Spleen (tissue), 11 donors: ENCODE measurements at regions not wholly inside any gene's neighbourhood (a gene's known extent, or its start where the extent isn't known, plus 50 kb on each side); places are given as distances from the start of the nearest gene placed in this dataset.

Source experiments
- DNase-seq: peaks from one replicate; pipeline ENCODE4 v3.0.0-alpha.2; 2020
- H3K27ac ChIP-seq, 8 donors: fragments of 200-600 bp; sonication (generic) in 7 of 8; 1 replicate in 4 of 8; 2 replicates in 4 of 8; pipeline versions ENCODE4 v1.5.0 to v1.8.0; 2016 to 2021; ENCODE audit warnings: inconsistent platforms in 4 of 8, mild to moderate bottlenecking in 4 of 8, moderate library complexity in 1 of 8
- H3K27me3 ChIP-seq, 7 donors: fragments of 200-600 bp; sonication (generic) in 6 of 7; replicated peaks in 1 of 7; 1 replicate in 4 of 7; 2 replicates in 3 of 7; pipeline versions ENCODE4 v1.5.0 to v1.8.0; 2016 to 2021; ENCODE audit warnings: inconsistent platforms in 3 of 7, mild to moderate bottlenecking in 1 of 7
- H3K36me3 ChIP-seq, 6 donors: fragments of 200-600 bp; sonication (generic) in 5 of 6; 1 replicate in 4 of 6; 2 replicates in 2 of 6; pipeline versions ENCODE4 v1.5.0 to v1.8.0; 2016 to 2021; ENCODE audit warnings: inconsistent platforms in 2 of 6
- H3K4me1 ChIP-seq, 6 donors: fragments of 200-600 bp; sonication (generic) in 5 of 6; 1 replicate in 3 of 6; 2 replicates in 3 of 6; pipeline versions ENCODE4 v1.5.0 to v1.8.0; 2016 to 2021; ENCODE audit warnings: inconsistent platforms in 3 of 6
- H3K4me3 ChIP-seq, 8 donors: fragments of 200-600 bp; sonication (generic) in 7 of 8; 1 replicate in 4 of 8; 2 replicates in 4 of 8; pipeline versions ENCODE4 v1.5.0 to v1.8.0; 2016 to 2021; ENCODE audit warnings: inconsistent platforms in 4 of 8, mild to moderate bottlenecking in 4 of 8, moderate library complexity in 2 of 8
- H3K9me3 ChIP-seq, 8 donors: fragments of 200-600 bp; sonication (generic) in 7 of 8; 1 replicate in 4 of 8; 2 replicates in 4 of 8; pipeline versions ENCODE4 v1.5.0 to v1.8.0; 2016 to 2021; ENCODE audit warnings: inconsistent platforms in 4 of 8
- CTCF ChIP-seq, 11 experiments: fragments of 200-600 bp in 7 of 11; fragments of 450-650 bp in 4 of 11; sonication (generic) in 4 of 11; IDR thresholded peaks in 8 of 11; conservative IDR thresholded peaks in 3 of 11; 1 replicate in 7 of 11; 2 replicates in 4 of 11; pipeline versions ENCODE4 v1.4.0 to v1.8.0; 2016 to 2021; ENCODE audit warnings: antibody characterized with exemption in 11 of 11, inconsistent platforms in 4 of 11, mild to moderate bottlenecking in 1 of 11
- POLR2A ChIP-seq, 3 donors: fragments of 450-650 bp; IDR thresholded peaks; one replicate each; pipeline ENCODE4 v1.5.1; 2017; ENCODE audit warnings: antibody characterized with exemption in 3 of 3, mild to moderate bottlenecking in 1 of 3
- POLR2AphosphoS5 ChIP-seq, 3 donors: sonication (generic); formaldehyde crosslinking; IDR thresholded peaks; one replicate each; pipeline ENCODE4 v1.5.1; 2017; ENCODE audit warnings: antibody characterized with exemption in 3 of 3
- WGBS, 5 donors: extraction: QIAGEN DNeasy Blood & Tissue Kit in 3 of 5; methylation state at CpG; one replicate each; pipeline versions ENCODE4 v1.1.5 to v1.1.7; 2013 to 2018; 5-methylcytosine and 5-hydroxymethylcytosine counted together
- intact Hi-C: fragments of 100-400 bp; cut with DNase I; formaldehyde crosslinking; loops from one replicate; pipeline ENCODE4 v1.15.0; 2023; ENCODE audit warnings: low total_unique reads
- donor health status: healthy with polysubstance abuse.
- donor health status: DM: no; HTN: no; CAD: no; lungs with moderate emphysema.
- donor health status: DM: no; HTN: no; CAD: no.
- donor health status: Bipolar disorder and iron deficiency.
- donor health status: healthy.
- donor health status: DM: no; HTN: no; CAD: no.
- donor health status: DM: yes; HTN: yes; CAD: no.

- Histone ChIP-seq H3K9me3 (no peaks in the 10 kb centered on the region), H3K27me3 (no peaks in the 10 kb centered on the region), H3K4me3 (no peak overlapping the region), H3K27ac (no peak overlapping the region), H3K36me3 (no peaks in the 10 kb centered on the region), H3K4me1 (no peaks in the 10 kb centered on the region)
- intact Hi-C loops, result no loop called here
- DNase-seq, result no peak
- TF ChIP-seq POLR2A (IDR thresholded peaks at IDR 0.05) (no peak), CTCF (IDR thresholded peaks at IDR 0.05 in 8 of 11, conservative IDR thresholded peaks at IDR 0.05 in 3 of 11) (no peak), POLR2AphosphoS5 (IDR thresholded peaks at IDR 0.05) (no peak)
- WGBS, 5 donors, result 23 to 75% (median 39%) methylated on average over 3 of the region's 3 CpGs
These were observed 569.0 kb downstream of the LTN1 start for GRCh38 chr21:28423521-28424190.

GRCh38 chr21:28421716-28422524 lies 570.8 kb downstream of the LTN1 start:
- Histone ChIP-seq H3K27me3 (no peaks in the 10 kb centered on the region), H3K36me3 (no peaks in the 10 kb centered on the region), H3K9me3 (no peaks in the 10 kb centered on the region), H3K27ac (no peak overlapping the region), H3K4me3 (no peak overlapping the region), H3K4me1 (no peaks in the 10 kb centered on the region)
- intact Hi-C loops, result no loop called here
- WGBS, 5 donors, result 73 to 89% (median 80%) methylated on average over 3 of the region's 3 CpGs
- no peak for DNase-seq
- TF ChIP-seq CTCF (IDR thresholded peaks at IDR 0.05 in 8 of 11, conservative IDR thresholded peaks at IDR 0.05 in 3 of 11) (no peak), POLR2AphosphoS5 (IDR thresholded peaks at IDR 0.05) (no peak), POLR2A (IDR thresholded peaks at IDR 0.05) (no peak)

- intact Hi-C loops, result no loop called here
- 77 to 91% (median 84%) methylated on average over 2 of the region's 2 CpGs for WGBS, 5 donors
- Histone ChIP-seq H3K27ac (no peak overlapping the region), H3K9me3 (no peaks in the 10 kb centered on the region), H3K4me1 (no peaks in the 10 kb centered on the region), H3K36me3 (no peaks in the 10 kb centered on the region), H3K4me3 (no peak overlapping the region), H3K27me3 (no peaks in the 10 kb centered on the region)
- DNase-seq, result no peak
- no peak for TF ChIP-seq POLR2A (IDR thresholded peaks at IDR 0.05)
- TF ChIP-seq CTCF (IDR thresholded peaks at IDR 0.05 in 8 of 11, conservative IDR thresholded peaks at IDR 0.05 in 3 of 11), result no peak
These were observed 572.9 kb downstream of the LTN1 start for GRCh38 chr21:28419811-28420210.

- 80 to 92% (median 87%) methylated on average over 6 of the region's 6 CpGs for WGBS, 5 donors
These were observed 573.8 kb downstream of the LTN1 start for GRCh38 chr21:28418726-28419514.

More at GRCh38 chr21:28418726-28419514, 573.8 kb downstream of the LTN1 start:
- H3K36me3 ChIP-seq, result no peaks in the 10 kb centered on the region
- no peaks in the 10 kb centered on the region for H3K9me3 ChIP-seq
- TF ChIP-seq POLR2AphosphoS5 (IDR thresholded peaks at IDR 0.05), result no peak
- TF ChIP-seq CTCF (IDR thresholded peaks at IDR 0.05 in 8 of 11, conservative IDR thresholded peaks at IDR 0.05 in 3 of 11), result no peak
- TF ChIP-seq POLR2A (IDR thresholded peaks at IDR 0.05), result no peak
- H3K27ac ChIP-seq, result no peak overlapping the region
- no peaks in the 10 kb centered on the region for H3K27me3 ChIP-seq
- H3K4me1 ChIP-seq, result no peaks in the 10 kb centered on the region
- intact Hi-C loops, result no loop called here
- H3K4me3 ChIP-seq, result no peak overlapping the region
- no peak for DNase-seq
